C4-2B (cell line): ENCODE measurements at regions not wholly inside any gene's neighbourhood (a gene's known extent, or its start where the extent isn't known, plus 50 kb on each side); places are given as distances from the start of the nearest gene placed in this dataset.

Experiments
- CTCF ChIP-seq: fragments of 450-650 bp; conservative IDR thresholded peaks from 2 replicates; pipeline ENCODE4 v1.5.1; 2017; ENCODE audit warnings: mild to moderate bottlenecking
- ZFX ChIP-seq: fragments of 450-650 bp; IDR thresholded peaks from 2 replicates; pipeline ENCODE4 v1.6.1; 2017

DNA sequence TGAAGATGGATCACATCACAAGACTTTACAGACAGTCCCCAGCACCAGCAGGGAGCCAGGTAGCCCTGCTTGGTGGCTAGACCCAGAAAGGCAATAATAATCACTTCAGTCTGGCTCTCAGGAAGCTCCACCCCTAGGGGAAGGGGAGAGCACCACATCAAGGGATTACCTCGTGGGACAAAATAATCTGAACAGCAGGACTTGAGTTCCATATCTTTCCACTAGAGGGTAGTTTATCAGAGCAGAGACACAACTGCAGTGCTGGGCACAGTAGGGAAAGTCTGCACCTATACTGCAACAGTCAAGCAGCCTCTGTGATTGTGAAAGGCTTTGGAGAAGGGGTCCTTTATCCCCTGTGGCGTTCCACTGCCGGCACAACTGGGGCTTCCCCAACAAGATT lies 547.0 kb upstream of the POU3F4 start:
- TF ChIP-seq CTCF, result peak; percentile 44
- no peak for TF ChIP-seq ZFX
